ENCODE measurements at regions not wholly inside any gene's neighbourhood (a gene's known extent, or its start where the extent isn't known, plus 50 kb on each side); places are given as distances from the start of the nearest gene placed in this dataset.

DNA sequence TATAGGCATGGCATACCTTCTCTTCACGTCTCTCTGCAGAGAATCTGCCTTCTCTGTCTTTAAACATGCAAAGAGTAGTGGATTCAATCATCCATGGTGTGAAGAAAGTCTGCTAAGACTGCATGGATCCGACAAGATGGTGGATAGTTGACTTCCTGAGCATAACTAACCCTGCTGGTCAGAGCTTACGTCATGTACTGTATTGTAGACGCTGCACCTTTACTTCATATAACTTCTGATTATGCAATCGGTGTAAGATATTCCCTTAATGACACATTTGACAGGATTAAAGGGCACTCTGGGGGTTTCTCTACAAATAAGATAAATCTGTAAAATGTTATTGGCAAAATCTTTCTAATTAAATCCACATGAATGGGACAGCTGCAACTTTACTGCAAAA lies 240.3 kb upstream of the NREP start:
- TF ChIP-seq, protein P1, sequence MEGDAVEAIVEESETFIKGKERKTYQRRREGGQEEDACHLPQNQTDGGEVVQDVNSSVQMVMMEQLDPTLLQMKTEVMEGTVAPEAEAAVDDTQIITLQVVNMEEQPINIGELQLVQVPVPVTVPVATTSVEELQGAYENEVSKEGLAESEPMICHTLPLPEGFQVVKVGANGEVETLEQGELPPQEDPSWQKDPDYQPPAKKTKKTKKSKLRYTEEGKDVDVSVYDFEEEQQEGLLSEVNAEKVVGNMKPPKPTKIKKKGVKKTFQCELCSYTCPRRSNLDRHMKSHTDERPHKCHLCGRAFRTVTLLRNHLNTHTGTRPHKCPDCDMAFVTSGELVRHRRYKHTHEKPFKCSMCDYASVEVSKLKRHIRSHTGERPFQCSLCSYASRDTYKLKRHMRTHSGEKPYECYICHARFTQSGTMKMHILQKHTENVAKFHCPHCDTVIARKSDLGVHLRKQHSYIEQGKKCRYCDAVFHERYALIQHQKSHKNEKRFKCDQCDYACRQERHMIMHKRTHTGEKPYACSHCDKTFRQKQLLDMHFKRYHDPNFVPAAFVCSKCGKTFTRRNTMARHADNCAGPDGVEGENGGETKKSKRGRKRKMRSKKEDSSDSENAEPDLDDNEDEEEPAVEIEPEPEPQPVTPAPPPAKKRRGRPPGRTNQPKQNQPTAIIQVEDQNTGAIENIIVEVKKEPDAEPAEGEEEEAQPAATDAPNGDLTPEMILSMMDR (IDR thresholded peaks at IDR 0.05) = no peak

DNA sequence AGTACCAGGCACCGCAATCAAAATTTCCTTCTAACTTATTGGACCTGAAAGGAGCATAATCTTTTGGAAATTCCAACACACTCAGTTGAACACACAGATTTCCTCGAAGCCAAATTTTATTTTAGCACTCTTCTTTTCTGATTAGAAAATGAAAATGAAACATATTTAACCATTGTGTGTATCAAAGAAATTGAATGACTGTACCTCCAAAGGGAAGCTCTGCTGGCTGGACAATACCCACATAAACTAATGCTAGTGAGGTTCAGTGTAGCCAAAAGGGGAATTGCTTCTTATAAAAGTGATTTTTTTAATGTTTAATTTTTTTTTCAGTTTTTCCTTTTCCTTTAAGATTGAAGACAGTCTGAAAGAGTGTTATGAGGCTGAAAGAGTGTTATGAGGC lies 239.6 kb upstream of the NREP start:
- TF ChIP-seq, protein P1 (IDR thresholded peaks at IDR 0.05) = no peak

DNA sequence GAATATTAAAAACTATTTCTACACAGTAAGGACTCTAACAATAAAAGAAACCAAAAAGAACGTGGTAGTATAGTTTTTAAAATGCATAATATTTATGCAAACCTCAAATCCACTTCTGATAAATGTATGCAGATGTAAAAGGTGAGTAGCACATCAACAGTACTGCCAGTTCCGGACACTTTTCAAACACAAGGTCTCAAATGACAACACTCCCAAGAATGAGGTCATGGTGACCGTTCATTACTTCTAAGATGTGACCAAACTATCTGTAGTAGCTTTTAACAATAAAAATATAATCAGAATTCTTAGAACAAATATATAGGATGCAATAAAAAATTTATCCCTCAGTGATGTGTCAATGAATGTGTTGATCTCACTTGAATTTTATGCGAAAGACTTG lies 238.7 kb upstream of the NREP start:
- TF ChIP-seq, protein P1 (IDR thresholded peaks at IDR 0.05) = no peak

DNA sequence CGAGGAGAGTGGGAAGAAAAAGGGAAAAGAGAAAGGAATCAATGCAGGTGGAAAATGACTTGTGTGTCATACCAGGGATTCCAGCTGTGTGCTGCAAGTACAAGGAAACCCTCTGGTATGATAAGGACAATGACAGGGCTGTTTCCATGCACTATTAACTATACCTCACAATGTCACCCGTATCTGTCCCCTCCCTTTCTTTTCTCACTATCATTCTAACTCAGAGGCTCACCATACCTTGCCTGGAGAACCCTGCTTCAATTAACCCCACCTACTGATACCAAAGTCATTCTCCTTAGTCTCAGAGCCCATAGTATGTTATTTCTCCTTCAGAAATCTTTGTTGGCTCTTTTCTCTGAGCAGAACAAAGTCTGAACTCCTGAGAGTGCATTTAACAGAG lies 236.2 kb upstream of the NREP start:
- TF ChIP-seq, protein P1 (IDR thresholded peaks at IDR 0.05) = no peak

DNA sequence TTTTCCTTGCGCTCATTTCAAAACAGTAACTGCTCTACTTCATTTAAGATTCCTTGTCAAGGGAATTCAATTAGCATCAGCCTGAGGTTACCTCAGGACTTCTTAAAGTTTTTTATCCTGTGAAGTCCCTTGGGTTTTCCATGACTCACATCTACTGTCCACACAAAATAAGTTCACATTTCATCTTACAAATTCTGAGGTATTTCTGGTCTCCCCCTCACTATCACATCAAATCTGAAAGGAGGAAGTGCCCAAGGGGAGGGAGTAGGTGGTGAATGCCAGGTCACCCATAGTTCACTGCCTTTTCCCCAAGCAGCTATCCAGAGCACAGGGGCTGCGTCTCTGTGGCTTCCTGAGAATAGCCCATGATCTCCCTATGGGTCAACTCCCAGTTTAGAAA lies 227.1 kb upstream of the NREP start:
- TF ChIP-seq, protein P1 (IDR thresholded peaks at IDR 0.05) = no peak

DNA sequence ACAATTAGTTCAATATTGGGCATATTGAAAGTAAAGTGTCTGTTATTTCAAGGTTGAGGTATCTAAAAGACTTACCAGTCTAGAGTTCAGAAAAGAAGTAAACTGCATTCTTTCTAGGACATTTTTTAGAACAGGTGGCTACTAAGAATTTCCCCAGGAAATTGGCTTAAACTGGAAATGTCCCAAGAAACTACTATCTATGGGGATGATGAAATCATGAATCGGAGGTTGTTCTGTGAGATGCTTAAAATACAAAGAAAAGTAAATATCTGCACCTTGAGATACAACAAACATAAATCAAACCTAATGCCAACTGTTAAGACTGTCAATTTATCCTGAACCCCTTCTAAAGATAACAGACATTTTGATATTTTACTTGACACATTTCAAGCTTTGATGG lies 226.5 kb upstream of the NREP start:
- TF ChIP-seq, protein P1 (IDR thresholded peaks at IDR 0.05) = no peak

DNA sequence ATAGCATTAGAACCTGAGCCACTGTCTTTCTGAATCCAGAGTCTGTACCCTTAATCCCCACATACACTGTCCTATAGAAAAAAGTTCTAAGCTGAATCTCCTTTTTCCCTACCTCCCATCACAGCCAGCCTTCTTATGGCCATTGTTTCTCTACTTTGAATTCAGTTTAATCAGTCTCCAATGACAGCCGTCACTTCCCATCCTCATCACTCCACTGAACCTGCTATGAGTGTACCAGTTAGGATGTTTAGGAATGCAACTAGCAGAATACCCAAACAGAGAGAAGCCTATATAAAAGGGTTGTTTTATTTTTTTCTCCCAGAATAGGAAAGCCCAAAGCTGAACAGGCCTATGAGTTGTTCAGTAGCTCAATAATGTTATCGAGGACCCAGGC lies 220.4 kb upstream of the NREP start:
- TF ChIP-seq, protein P1 (IDR thresholded peaks at IDR 0.05) = no peak

DNA sequence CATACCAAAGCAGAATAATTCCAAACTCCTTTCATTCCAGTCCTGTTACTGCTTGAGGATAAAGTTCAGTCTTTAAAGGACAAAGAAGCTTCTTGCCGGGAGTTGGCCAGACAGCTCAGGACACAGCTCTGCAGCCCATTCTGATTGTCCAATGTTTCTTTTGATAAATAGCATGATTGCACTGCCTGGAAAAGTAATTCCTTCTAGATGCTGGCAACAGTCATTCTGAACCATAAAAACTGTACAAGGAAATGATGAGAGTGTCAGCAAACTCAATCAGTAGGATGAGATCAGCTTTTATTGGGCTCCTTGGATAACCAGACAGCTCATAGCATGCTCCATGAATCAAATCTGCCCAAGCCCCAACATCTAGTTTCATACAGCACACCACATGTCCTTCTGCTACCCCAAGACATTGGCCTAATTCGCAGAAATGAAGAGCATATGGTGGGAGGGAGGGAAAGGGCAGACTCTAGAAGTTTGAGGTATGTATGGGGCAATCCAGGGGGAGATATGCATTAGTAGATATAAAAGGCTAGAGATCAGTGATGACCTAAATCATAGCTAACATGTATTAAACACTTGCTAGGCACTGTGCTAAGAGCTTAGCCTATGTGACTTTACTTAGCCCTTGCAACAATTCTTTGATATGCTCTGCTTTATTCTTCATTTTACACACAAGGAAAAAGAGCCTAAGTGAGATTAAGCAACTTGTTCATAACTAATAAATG lies 219.9 kb upstream of the NREP start:
- TF ChIP-seq, protein P1 (IDR thresholded peaks at IDR 0.05) = no peak

Measured in LNCAP (cell line).